Activated naive CD4-positive, alpha-beta T cell treated with anti-CD3 and anti-CD28 coated beads, Interleukin-2, amount 50 U/mL, for 72 hours (primary cell): ENCODE measurements at regions not wholly inside any gene's neighbourhood (a gene's known extent, or its start where the extent isn't known, plus 50 kb on each side); places are given as distances from the start of the nearest gene placed in this dataset.
"Not testable (repeated sequence)": the region's sequence is repeated elsewhere in the genome, so short reads cannot be mapped to it uniquely, and the experiment has no call there.

ENCODE experiments used
- ATAC-seq, 2 donors: fragments of 150-1000 bp; cut with Tn5 transposase; 2 replicates each; pipeline ENCODE4 v1.10.0; 2021; ENCODE audit warnings: mild to moderate bottlenecking in 2 of 2, moderate library complexity in 2 of 2
- DNase-seq, 2 donors: peaks; one replicate each; pipeline ENCODE4 v3.0.0; 2021 to 2022; ENCODE audit warnings: low spot score in 2 of 2
- H3K27ac Mint-ChIP-seq, 2 donors: one replicate each; pipeline ENCODE4 v1.8.0; 2022; ENCODE audit warnings: mild to moderate bottlenecking in 2 of 2, mixed read lengths in 2 of 2
- H3K36me3 Mint-ChIP-seq, 2 donors: one replicate each; pipeline ENCODE4 v1.8.0; 2022; ENCODE audit warnings: mixed read lengths in 2 of 2
- H3K9me3 Mint-ChIP-seq, 2 donors: one replicate each; pipeline ENCODE4 v1.8.0; 2022; ENCODE audit warnings: mixed read lengths in 2 of 2

DNA sequence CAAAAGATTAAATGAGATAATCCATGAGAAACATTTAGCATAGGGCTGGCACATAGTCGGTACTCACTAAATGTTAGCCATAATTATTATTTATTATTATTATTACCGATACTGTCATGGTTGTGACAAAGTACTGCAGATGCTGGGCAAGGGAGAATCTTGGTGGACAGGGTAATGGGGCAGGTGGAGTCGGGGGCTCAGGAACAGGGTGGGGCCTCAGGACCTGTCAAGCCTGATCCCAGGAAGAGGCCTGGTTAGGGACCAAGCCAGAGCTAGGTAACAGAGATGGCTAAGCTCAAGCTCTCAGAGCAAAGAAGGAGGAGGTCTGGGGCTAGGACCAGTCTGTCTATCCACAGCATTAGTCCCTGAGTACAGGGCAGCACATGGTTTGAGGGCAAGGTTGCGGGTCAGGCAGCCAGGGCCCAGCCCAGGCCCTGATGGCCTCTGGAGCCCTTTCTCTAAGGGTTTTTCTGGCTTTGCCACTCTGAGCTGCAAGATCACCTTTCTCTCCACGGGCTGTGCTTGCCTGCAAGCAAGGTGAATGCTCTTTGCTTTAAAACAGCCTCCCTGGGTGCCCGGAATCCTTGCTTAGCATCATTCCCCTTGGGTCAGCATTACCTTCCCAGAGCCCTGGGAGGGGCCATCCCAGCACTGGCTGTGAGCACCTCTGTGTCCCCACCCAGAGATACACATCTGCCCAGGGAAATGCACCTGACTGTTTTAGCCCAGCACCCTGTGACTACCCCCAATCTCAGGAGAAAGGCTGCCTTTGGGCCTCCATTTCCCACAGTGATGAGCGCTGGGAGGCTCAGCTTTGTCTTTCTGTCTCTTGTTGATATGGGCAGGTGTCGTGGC is 572.0 kb downstream of the PTPRU start:
- DNase-seq (no peak), ATAC-seq (no peak)
- Mint-ChIP-seq H3K9me3 (no peaks in the 10 kb centered on the region), H3K27ac (peak overlapping the region; percentile 14 to 15), H3K36me3 (no peaks in the 10 kb centered on the region)

DNA sequence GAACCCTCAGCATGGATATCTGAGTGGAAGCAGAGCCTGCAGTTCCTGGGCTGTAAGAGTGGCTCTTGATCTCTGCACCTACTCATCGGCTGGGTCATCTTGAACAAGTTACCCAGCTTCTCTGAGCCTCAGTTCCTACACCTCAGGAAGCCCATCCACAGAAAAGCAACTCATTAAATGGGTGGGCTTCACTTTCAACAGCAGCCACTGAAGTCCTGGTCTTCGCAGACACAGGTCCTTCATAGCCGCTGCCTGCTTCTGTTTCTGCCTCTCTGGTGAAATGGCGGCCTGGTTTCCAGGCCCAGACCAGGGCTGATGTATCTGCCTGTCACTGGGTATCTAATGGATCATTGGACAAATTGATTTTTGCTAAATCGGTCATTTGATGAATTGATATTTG is 571.4 kb downstream of the PTPRU start:
- ATAC-seq (no peak), DNase-seq (no peak)
- H3K9me3 Mint-ChIP-seq = no peaks in the 10 kb centered on the region
- no peak overlapping the region for H3K27ac Mint-ChIP-seq
- H3K36me3 Mint-ChIP-seq = no peaks in the 10 kb centered on the region

DNA sequence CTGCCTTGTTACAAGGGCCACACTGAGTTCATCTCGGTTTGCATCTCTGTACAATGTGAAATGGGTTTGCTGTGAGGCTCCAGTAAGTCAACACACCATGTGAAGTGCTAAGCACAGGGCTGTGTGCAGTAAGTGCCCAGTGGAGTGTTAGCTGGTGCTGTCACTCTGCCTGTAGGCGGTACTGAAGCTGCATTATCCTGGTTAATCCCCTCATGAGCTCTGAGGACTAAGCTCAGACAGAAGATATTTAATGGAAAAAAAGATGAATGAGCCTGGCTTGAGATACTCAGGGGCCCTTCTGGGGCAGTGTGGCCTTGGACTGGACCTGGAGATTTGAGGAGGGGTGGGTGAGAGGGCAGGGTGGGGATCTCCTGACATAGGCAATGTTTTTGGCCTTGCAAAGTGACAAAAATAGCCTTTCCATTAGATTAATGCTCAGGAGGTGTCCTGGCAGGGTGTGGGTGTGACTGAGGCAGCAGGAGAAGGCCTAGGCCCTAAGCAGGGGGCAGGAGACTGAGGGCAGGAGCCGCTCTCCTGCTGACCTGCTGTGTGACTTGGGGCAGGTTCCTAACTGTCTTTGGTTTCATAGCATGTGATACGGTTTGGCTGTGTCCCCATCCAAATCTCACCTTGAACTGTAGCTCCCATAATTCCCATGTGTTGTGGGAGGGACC is 570.5 kb downstream of the PTPRU start:
- H3K27ac Mint-ChIP-seq = no peak overlapping the region
- ATAC-seq (no peak), DNase-seq (no peak)
- no peaks in the 10 kb centered on the region for H3K9me3 Mint-ChIP-seq
- H3K36me3 Mint-ChIP-seq = no peaks in the 10 kb centered on the region

DNA sequence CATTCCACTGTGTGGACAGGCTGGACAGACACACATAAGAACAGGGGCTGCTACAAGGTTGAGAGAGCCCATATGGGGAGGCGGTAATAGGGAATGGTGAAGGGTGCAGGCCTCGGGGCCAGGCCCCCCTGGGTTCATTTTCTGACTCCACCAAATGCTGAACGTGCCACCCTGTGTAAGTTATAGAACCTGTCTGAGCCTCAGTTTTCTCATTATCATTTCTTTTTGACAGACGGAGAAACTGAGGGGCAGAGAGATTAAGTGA is 569.5 kb downstream of the PTPRU start:
- DNase-seq (no peak), ATAC-seq (no peak)
- Mint-ChIP-seq H3K27ac (no peak overlapping the region), H3K36me3 (no peaks in the 10 kb centered on the region), H3K9me3 (no peaks in the 10 kb centered on the region)

DNA sequence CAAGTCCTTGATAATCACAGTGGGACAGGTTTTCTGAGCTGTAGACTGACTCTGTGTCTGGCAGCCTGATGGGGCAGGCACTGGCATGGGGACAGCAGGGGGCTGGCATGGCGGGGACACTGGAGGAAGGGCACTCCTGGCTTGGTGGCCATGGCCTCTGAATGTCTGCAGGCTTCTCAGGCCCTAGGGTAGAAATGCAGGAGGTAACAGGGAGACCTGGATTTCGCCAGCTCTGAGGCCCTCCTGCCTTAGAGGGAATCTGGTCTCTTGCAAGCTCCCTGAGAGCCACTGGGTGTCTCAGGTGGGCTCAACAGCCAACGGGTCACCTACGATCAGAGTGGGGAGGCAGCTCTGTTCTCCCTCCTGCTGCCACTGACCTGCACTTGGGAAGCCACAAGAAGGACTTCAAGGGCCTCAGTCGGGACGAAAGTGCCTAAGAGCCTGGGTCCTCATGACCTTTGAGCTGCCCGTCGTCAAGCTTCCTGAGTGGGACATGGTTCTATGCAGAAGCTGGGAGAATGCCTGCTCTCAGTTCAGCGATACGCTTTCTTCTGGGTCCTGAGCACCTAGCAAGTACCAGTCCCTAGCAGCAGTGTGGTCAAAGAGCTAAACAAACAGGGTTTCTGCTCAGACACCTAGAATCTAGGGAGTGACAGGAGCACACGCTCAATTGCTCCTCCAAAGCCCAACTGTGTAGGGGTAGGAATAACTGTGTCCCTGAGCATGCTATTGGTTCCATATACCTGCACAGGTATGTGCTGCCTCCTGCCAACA is 569.0 kb downstream of the PTPRU start:
- DNase-seq (no peak), ATAC-seq (no peak)
- Mint-ChIP-seq H3K9me3 (no peaks in the 10 kb centered on the region), H3K27ac (no peak overlapping the region), H3K36me3 (no peaks in the 10 kb centered on the region)

DNA sequence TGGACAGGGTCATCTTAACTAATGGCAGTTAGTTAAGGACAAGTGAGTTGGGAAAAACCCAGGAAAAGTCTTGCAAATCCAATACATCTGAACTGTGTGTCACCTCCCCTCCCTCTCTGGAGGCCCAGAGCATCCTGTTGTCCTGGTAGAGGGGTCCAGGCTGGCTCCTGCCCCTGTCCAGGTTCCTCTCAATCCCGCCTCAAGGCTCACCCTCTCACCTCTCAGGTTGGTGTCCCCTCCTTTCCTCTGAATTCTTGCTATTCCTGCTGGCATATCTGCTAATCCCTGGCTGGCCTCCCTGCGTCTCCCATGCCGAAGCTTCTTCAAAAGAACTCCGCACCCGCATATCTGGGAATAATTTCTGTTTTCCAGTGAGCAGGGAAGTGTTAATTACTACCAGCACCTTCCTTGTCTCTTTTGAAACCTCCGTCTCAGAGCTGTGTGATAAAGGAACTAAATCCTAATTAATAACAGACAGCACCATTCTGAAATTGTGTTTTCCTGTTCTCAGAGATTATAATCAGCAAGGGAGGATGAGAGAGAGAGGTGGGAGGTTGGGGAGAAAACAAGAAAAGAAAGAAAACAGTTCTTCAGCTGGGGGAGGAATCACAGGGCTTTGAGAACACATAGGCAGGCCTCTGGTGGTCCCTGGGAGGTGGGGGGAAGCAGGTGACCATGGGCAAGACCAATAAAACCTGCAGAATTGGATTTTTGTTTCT is 568.0 kb downstream of the PTPRU start:
- ATAC-seq = no peak
- no peaks in the 10 kb centered on the region for H3K36me3 Mint-ChIP-seq
- DNase-seq = no peak
- H3K27ac Mint-ChIP-seq = peak overlapping the region in 1 of 2 donors; percentile 11
- H3K9me3 Mint-ChIP-seq = no peaks in the 10 kb centered on the region

DNA sequence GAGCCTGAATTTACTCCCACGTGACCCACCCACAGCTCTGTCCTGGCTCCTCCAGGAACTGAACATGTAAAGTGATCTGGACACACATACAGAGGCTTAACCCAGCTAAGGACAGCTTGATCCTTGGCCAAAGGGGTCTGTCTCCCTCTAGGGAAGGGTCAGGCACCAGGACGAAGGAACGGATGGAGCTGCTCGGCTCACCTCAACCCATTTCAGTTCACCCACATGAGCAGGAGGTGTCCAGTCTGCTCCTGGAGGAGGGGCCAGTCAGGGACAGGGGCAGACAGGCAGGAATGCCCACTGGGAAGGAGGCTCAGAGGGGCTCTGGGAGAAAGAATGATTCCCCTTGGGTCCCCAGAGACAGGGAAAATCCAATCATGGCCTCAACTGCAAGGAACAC is 567.2 kb downstream of the PTPRU start:
- ATAC-seq (no peak), DNase-seq (no peak)
- Mint-ChIP-seq H3K36me3 (no peaks in the 10 kb centered on the region), H3K27ac (no peak overlapping the region), H3K9me3 (no peaks in the 10 kb centered on the region)

DNA sequence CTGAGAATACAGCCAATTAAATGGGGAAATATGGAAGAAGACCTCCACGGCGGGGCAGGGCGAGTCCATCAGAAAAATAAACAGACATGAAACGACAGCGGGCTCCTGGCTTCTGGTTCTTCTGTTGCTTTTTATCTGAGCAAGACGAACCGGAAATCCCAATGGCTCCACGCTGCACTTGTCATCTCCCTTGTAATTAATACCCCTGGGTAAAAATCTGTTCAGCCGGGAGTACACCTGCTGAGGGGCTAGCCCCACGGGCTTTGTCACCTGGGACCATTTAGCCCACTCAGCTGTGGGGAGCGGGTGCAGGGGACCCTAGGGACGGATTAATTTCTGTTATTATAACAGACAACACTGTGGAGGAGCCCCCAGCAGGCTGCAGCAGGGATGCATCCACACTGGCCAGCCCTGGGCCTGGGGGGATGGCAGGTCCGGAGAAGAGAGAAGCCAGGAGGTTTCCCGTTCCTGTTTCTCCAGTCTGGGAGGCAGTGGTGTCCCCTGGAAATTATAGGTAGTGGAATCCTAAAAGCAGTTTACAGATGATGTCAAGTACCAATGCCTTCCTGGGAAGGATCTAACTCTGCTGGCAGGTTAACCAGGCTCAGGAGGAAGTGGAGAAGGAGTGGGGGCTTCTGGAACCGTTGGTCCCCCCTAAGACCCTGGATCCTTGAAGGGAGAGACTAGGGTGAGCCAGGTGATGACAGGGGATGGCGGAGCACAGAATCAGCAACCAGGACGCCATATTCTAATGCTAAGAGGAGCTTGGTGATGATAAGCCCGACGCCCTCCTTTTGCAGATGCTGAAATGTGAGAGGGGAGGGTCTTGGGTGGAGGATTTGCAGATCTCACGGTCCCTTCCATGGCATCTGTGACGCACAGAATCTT is 566.1 kb downstream of the PTPRU start:
- H3K27ac Mint-ChIP-seq = peak overlapping the region in 1 of 2 donors; percentile 72
- no peak for ATAC-seq
- H3K9me3 Mint-ChIP-seq = no peaks in the 10 kb centered on the region
- DNase-seq = no peak
- H3K36me3 Mint-ChIP-seq = no peaks in the 10 kb centered on the region

- Mint-ChIP-seq H3K36me3 (no peaks in the 10 kb centered on the region), H3K27ac (no peak overlapping the region), H3K9me3 (no peaks in the 10 kb centered on the region)
- no peak for DNase-seq
- ATAC-seq = no peak
Observed at GRCh38 chr1:29801561-29801973, 565.2 kb downstream of the PTPRU start.

DNA sequence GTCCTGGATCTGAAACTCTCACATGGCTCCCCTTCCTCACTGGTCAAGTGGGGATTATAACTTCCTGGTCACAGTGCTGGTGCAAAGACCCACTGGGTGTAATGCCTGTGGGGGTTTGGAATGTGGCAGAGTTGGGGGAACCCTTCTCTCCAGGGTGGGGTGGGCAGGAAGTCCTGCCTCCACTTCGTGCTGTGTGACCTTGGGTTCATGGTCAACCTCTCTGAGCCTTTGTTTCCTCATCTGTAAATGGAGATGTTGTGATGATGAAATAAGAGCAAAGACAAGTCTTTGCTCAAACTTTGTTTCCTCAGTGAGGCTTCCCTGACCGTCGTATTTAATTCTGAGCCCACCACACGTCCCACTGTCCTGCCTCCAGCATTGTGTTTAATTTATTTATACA is 564.7 kb downstream of the PTPRU start:
- Mint-ChIP-seq H3K9me3 (no peaks in the 10 kb centered on the region), H3K27ac (no peak overlapping the region), H3K36me3 (no peaks in the 10 kb centered on the region)
- no peak for DNase-seq
- no peak for ATAC-seq

- no peak for DNase-seq
- ATAC-seq = no peak
- no peak overlapping the region for H3K27ac Mint-ChIP-seq
- H3K9me3 Mint-ChIP-seq = peaks cover 4 to 5% of the 10 kb centered on the region in 2 donors
- H3K36me3 Mint-ChIP-seq = no peaks in the 10 kb centered on the region
Observed at GRCh38 chr1:29800522-29800956, 564.2 kb downstream of the PTPRU start.

- ATAC-seq = no peak
- H3K36me3 Mint-ChIP-seq = no peaks in the 10 kb centered on the region
- H3K9me3 Mint-ChIP-seq = peaks cover 7% of the 10 kb centered on the region in 2 donors
- DNase-seq = no peak
- no peak overlapping the region for H3K27ac Mint-ChIP-seq
Observed at GRCh38 chr1:29800120-29800519, 563.8 kb downstream of the PTPRU start.

DNA sequence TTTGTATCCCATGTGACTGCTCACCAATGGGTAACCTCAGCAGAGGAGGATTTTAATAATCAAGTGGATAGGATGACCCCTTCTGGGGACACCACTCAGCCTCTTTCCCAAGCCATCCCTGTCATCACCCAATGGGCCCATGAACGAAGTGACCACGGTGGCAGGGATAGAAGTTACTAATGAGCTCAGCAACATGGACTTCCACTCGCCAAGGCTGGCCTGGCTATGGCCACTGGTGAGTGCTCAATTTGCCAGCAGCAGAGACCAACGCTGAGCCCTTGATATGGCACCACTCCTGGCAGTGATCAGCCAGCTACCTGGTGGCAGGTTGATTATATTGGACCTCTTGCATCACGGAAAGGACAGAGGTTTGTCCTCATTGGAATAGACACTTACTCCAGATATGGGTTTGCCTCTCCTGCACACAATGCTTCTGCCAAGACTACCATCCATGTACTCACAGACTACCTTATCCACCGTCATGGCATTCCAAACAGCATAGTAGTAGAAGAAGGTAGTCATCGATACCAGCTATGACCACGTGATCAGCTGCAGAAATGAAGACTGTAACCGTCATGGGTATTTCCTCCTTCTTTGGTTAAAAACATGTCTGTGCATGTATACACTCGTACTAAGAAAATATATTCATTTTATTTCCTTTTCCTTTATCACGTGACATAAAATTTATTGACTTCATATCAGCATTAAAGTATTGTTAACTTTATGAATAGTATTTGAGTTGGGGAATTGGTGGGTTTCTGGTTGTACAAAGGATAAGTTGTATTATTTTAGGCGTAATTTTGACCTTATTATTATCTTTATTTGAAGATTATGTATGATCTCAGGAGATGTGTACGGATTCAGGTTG is 562.6 kb downstream of the PTPRU start:
- ATAC-seq (no peak), DNase-seq (no peak)
- H3K36me3 Mint-ChIP-seq = peaks cover 0 to 6% of the 10 kb centered on the region in 2 donors
- H3K9me3 Mint-ChIP-seq = peaks cover 7 to 11% of the 10 kb centered on the region in 2 donors
- no peak overlapping the region for H3K27ac Mint-ChIP-seq

GRCh38 chr1:29797125-29797524 is 560.8 kb downstream of the PTPRU start:
- not testable (repeated sequence) for DNase-seq, ATAC-seq, H3K36me3 Mint-ChIP-seq, H3K27ac Mint-ChIP-seq
- peaks cover 7 to 11% of the 10 kb centered on the region in 2 donors for H3K9me3 Mint-ChIP-seq

- not testable (repeated sequence) for H3K36me3 Mint-ChIP-seq, H3K27ac Mint-ChIP-seq, DNase-seq, ATAC-seq
- peaks cover 7 to 11% of the 10 kb centered on the region in 2 donors for H3K9me3 Mint-ChIP-seq
Observed at GRCh38 chr1:29795965-29796364, 559.6 kb downstream of the PTPRU start.
